WTC11 (cell line): ENCODE measurements at regions not wholly inside any gene's neighbourhood (a gene's known extent, or its start where the extent isn't known, plus 50 kb on each side); places are given as distances from the start of the nearest gene placed in this dataset.

Source experiments
- ATAC-seq: fragments of 200-7000 bp; cut with Tn5 transposase; 2 replicates; pipeline ENCODE4 v1.10.0; 2021; ENCODE audit warnings: mild to moderate bottlenecking, moderate library complexity
- CTCF ChIA-PET: fragments of 300-600 bp; sonication (Branson Sonifier 250); formaldehyde crosslinking; loops from one replicate; lab custom pipeline; 2021; ENCODE audit warnings: antibody characterized with exemption; lab: Charles Lee
- POLR2A ChIA-PET: fragments of 350-600 bp; sonication (Branson Sonifier 250); formaldehyde crosslinking; loops from one replicate; lab custom pipeline; 2021; ENCODE audit warnings: antibody characterized with exemption; lab: Charles Lee
- DNase-seq: peaks from one replicate; pipeline ENCODE4 v3.0.0; 2021; ENCODE audit warnings: low spot score
- H3K27ac Mint-ChIP-seq: 2 replicates; pipeline ENCODE4 v1.8.0; 2021; ENCODE audit warnings: mixed read lengths
- H3K27me3 Mint-ChIP-seq: 2 replicates; pipeline ENCODE4 v1.8.0; 2021; ENCODE audit warnings: low read depth, mild to moderate bottlenecking, moderate library complexity, mixed read lengths
- H3K36me3 Mint-ChIP-seq: 2 replicates; pipeline ENCODE4 v1.8.0; 2021; ENCODE audit warnings: mixed read lengths
- H3K4me1 Mint-ChIP-seq: 2 replicates; pipeline ENCODE4 v1.8.0; 2022; ENCODE audit warnings: mixed read lengths
- H3K4me3 Mint-ChIP-seq: 2 replicates; pipeline ENCODE4 v1.8.0; 2021; ENCODE audit warnings: mild to moderate bottlenecking, moderate library complexity, mixed read lengths
- H3K9me3 Mint-ChIP-seq: 2 replicates; pipeline ENCODE4 v1.8.0; 2021; ENCODE audit warnings: mixed read lengths
- CREM ChIP-seq: sonication (generic); formaldehyde crosslinking; IDR thresholded peaks from 2 replicates; pipeline ENCODE4 v1.8.1; 2022; ENCODE audit warnings: mild to moderate bottlenecking, missing genetic modification reagents, moderate library complexity
- ESRRA ChIP-seq: sonication (generic); formaldehyde crosslinking; IDR thresholded peaks from 2 replicates; pipeline ENCODE4 v1.8.1; 2022; ENCODE audit warnings: mild to moderate bottlenecking, missing genetic modification reagents, borderline replicate concordance
- FOXJ3 ChIP-seq: sonication (generic); formaldehyde crosslinking; IDR thresholded peaks from 2 replicates; pipeline ENCODE4 v1.9.0; 2021; ENCODE audit warnings: missing genetic modification reagents, mild to moderate bottlenecking, borderline replicate concordance
- HMGA2 ChIP-seq: fragments of 250-450 bp; sonication (Bioruptor Pico); IDR thresholded peaks from 2 replicates; pipeline ENCODE4 v1.4.0; 2021; ENCODE audit warnings: mild to moderate bottlenecking, moderate library complexity
- JAZF1 ChIP-seq: fragments of 250-450 bp; sonication (Bioruptor Pico); IDR thresholded peaks from 2 replicates; pipeline ENCODE4 v1.9.0; 2021; ENCODE audit warnings: moderate library complexity, mild to moderate bottlenecking, inconsistent platforms
- NFYB ChIP-seq: sonication (generic); formaldehyde crosslinking; conservative IDR thresholded peaks from 2 replicates; pipeline ENCODE4 v1.8.0; 2022; ENCODE audit warnings: low read depth, missing genetic modification reagents
- NR3C1 ChIP-seq: sonication (generic); formaldehyde crosslinking; conservative IDR thresholded peaks from 2 replicates; pipeline ENCODE4 v1.8.1; 2023; ENCODE audit warnings: low read depth, mild to moderate bottlenecking, missing genetic modification reagents
- OVOL2 ChIP-seq: fragments of 250-450 bp; sonication (Bioruptor Pico); IDR thresholded peaks from 2 replicates; pipeline ENCODE4 v1.9.0; 2021; ENCODE audit warnings: mild to moderate bottlenecking, borderline replicate concordance
- PRRX2 ChIP-seq: fragments of 250-450 bp; sonication (Bioruptor Pico); IDR thresholded peaks from 2 replicates; pipeline ENCODE4 v1.8.0; 2021; ENCODE audit warnings: mild to moderate bottlenecking
- RELA ChIP-seq: sonication (generic); formaldehyde crosslinking; IDR thresholded peaks from 2 replicates; pipeline ENCODE4 v1.8.1; 2022; ENCODE audit warnings: missing genetic modification reagents, mild to moderate bottlenecking, borderline replicate concordance
- TP53 ChIP-seq: sonication (generic); formaldehyde crosslinking; IDR thresholded peaks from 2 replicates; pipeline ENCODE4 v1.8.1; 2023; ENCODE audit warnings: mild to moderate bottlenecking, missing genetic modification reagents
- ZNF416 ChIP-seq: fragments of 250-450 bp; sonication (Bioruptor Pico); IDR thresholded peaks from 2 replicates; pipeline ENCODE4 v1.9.0; 2021; ENCODE audit warnings: mild to moderate bottlenecking, inconsistent platforms
- TF ChIP-seq, protein P1 (sequence below): sonication (generic); formaldehyde crosslinking; IDR thresholded peaks from 2 replicates; pipeline ENCODE4 v1.8.1; 2022; ENCODE audit warnings: low read depth, missing genetic modification reagents, borderline replicate concordance
- TF ChIP-seq, protein P2 (sequence below): sonication (generic); formaldehyde crosslinking; IDR thresholded peaks from 2 replicates; pipeline ENCODE4 v1.8.0; 2022; ENCODE audit warnings: missing genetic modification reagents
- TF ChIP-seq, protein P3 (sequence below): sonication (generic); formaldehyde crosslinking; IDR thresholded peaks from 2 replicates; pipeline ENCODE4 v1.8.1; 2023; ENCODE audit warnings: mild to moderate bottlenecking, missing genetic modification reagents, borderline replicate concordance
- TF ChIP-seq, protein P4 (sequence below): fragments of 250-450 bp; sonication (Bioruptor Pico); IDR thresholded peaks from 2 replicates; pipeline ENCODE4 v1.9.0; 2021; ENCODE audit warnings: mild to moderate bottlenecking
- TF ChIP-seq, protein P5 (sequence below): sonication (generic); formaldehyde crosslinking; IDR thresholded peaks from 2 replicates; pipeline ENCODE4 v1.8.1; 2023; ENCODE audit warnings: mild to moderate bottlenecking, missing genetic modification reagents, moderate library complexity
- TF ChIP-seq, protein P6 (sequence below): sonication (generic); formaldehyde crosslinking; IDR thresholded peaks from 2 replicates; pipeline ENCODE4 v1.8.1; 2023; ENCODE audit warnings: mild to moderate bottlenecking, missing genetic modification reagents
- TF ChIP-seq, protein P7 (sequence below): sonication (generic); formaldehyde crosslinking; IDR thresholded peaks from 2 replicates; pipeline ENCODE4 v1.8.0; 2022; ENCODE audit warnings: mild to moderate bottlenecking, missing genetic modification reagents

DNA sequence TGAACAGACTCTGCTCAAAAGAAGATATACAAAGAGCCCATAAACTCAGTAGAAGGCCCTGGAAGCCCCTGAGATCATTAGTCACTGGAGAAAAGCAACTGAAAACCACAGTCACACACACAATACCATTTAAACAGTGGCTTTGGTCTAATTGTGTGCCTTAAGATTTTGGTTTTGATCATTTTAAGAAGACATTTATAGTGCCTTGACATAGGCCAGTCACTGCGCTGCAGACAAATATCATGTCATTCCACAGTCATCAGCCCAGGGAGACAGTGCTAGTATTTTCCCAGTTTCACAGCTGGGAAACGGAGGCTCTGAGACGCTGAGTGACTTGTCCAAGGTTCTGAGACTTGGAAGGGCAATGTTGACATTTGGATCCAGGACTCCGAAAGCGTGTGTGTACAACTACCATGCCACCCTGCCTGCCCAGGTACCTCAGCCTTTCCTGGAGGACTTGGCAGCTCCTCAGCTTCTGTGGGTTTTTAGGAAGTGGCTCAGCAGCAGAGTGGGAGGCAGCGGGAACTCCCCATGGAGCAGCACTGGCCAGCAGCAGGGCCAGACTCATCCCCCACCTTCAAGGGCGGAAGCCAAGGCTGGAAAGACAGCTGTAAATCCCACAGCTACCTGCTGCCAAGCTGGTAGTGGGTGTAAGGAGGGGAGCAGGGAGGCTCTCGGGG lies 173.9 kb downstream of the WDR11 start:
- Mint-ChIP-seq H3K27me3 (no peaks in the 10 kb centered on the region), H3K9me3 (peaks cover 8% of the 10 kb centered on the region; the same call in 1 of the 2 replicates), H3K4me1 (no peaks in the 10 kb centered on the region), H3K27ac (no peak overlapping the region), H3K4me3 (no peak overlapping the region), H3K36me3 (no peaks in the 10 kb centered on the region)
- POLR2A ChIA-PET = no interaction called here
- CTCF ChIA-PET = no interaction called here
- ATAC-seq (no peak), DNase-seq (no peak)
- TF ChIP-seq CREM (CRISPR knock-in tag) (no peak), NR3C1 (CRISPR knock-in tag) (no peak), FOXJ3 (CRISPR knock-in tag) (no peak), ESRRA (no peak)
- TF ChIP-seq, protein P1, sequence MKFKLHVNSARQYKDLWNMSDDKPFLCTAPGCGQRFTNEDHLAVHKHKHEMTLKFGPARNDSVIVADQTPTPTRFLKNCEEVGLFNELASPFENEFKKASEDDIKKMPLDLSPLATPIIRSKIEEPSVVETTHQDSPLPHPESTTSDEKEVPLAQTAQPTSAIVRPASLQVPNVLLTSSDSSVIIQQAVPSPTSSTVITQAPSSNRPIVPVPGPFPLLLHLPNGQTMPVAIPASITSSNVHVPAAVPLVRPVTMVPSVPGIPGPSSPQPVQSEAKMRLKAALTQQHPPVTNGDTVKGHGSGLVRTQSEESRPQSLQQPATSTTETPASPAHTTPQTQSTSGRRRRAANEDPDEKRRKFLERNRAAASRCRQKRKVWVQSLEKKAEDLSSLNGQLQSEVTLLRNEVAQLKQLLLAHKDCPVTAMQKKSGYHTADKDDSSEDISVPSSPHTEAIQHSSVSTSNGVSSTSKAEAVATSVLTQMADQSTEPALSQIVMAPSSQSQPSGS = no peak

DNA sequence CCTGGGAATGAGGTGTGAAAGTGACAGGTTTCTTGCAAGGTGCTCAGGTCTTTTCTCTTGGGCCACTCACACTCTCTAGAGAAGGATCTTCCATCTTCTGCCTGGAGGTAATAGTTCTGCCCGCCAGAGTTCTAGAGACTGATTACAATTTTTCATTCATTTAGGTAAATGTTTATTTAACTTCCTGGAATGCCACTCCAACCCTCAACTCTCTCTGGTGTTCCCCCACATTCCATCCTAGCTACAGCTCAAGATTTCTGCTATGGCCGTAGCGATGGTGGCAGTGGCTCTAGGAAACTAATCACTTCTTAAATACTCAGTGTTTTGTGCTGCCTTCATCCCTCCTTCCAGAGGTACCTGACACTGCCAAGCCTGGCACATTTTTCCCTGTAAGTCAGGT lies 174.6 kb downstream of the WDR11 start:
- H3K4me3 Mint-ChIP-seq = no peak overlapping the region
- H3K9me3 Mint-ChIP-seq = peaks cover 4% of the 10 kb centered on the region; the same call in 1 of the 2 replicates
- ATAC-seq = no peak
- ChIA-PET CTCF (no interaction called here), POLR2A (no interaction called here)
- no peaks in the 10 kb centered on the region for H3K27me3 Mint-ChIP-seq
- H3K36me3 Mint-ChIP-seq = no peaks in the 10 kb centered on the region
- no peaks in the 10 kb centered on the region for H3K4me1 Mint-ChIP-seq
- no peak for DNase-seq
- no peak overlapping the region for H3K27ac Mint-ChIP-seq
- TF ChIP-seq, protein P2, sequence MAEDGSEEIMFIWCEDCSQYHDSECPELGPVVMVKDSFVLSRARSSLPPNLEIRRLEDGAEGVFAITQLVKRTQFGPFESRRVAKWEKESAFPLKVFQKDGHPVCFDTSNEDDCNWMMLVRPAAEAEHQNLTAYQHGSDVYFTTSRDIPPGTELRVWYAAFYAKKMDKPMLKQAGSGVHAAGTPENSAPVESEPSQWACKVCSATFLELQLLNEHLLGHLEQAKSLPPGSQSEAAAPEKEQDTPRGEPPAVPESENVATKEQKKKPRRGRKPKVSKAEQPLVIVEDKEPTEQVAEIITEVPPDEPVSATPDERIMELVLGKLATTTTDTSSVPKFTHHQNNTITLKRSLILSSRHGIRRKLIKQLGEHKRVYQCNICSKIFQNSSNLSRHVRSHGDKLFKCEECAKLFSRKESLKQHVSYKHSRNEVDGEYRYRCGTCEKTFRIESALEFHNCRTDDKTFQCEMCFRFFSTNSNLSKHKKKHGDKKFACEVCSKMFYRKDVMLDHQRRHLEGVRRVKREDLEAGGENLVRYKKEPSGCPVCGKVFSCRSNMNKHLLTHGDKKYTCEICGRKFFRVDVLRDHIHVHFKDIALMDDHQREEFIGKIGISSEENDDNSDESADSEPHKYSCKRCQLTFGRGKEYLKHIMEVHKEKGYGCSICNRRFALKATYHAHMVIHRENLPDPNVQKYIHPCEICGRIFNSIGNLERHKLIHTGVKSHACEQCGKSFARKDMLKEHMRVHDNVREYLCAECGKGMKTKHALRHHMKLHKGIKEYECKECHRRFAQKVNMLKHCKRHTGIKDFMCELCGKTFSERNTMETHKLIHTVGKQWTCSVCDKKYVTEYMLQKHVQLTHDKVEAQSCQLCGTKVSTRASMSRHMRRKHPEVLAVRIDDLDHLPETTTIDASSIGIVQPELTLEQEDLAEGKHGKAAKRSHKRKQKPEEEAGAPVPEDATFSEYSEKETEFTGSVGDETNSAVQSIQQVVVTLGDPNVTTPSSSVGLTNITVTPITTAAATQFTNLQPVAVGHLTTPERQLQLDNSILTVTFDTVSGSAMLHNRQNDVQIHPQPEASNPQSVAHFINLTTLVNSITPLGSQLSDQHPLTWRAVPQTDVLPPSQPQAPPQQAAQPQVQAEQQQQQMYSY (CRISPR knock-in tag) = no peak
- TF ChIP-seq, protein P3, sequence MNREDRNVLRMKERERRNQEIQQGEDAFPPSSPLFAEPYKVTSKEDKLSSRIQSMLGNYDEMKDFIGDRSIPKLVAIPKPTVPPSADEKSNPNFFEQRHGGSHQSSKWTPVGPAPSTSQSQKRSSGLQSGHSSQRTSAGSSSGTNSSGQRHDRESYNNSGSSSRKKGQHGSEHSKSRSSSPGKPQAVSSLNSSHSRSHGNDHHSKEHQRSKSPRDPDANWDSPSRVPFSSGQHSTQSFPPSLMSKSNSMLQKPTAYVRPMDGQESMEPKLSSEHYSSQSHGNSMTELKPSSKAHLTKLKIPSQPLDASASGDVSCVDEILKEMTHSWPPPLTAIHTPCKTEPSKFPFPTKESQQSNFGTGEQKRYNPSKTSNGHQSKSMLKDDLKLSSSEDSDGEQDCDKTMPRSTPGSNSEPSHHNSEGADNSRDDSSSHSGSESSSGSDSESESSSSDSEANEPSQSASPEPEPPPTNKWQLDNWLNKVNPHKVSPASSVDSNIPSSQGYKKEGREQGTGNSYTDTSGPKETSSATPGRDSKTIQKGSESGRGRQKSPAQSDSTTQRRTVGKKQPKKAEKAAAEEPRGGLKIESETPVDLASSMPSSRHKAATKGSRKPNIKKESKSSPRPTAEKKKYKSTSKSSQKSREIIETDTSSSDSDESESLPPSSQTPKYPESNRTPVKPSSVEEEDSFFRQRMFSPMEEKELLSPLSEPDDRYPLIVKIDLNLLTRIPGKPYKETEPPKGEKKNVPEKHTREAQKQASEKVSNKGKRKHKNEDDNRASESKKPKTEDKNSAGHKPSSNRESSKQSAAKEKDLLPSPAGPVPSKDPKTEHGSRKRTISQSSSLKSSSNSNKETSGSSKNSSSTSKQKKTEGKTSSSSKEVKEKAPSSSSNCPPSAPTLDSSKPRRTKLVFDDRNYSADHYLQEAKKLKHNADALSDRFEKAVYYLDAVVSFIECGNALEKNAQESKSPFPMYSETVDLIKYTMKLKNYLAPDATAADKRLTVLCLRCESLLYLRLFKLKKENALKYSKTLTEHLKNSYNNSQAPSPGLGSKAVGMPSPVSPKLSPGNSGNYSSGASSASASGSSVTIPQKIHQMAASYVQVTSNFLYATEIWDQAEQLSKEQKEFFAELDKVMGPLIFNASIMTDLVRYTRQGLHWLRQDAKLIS (CRISPR knock-in tag) = no peak
- TF ChIP-seq, protein P4, sequence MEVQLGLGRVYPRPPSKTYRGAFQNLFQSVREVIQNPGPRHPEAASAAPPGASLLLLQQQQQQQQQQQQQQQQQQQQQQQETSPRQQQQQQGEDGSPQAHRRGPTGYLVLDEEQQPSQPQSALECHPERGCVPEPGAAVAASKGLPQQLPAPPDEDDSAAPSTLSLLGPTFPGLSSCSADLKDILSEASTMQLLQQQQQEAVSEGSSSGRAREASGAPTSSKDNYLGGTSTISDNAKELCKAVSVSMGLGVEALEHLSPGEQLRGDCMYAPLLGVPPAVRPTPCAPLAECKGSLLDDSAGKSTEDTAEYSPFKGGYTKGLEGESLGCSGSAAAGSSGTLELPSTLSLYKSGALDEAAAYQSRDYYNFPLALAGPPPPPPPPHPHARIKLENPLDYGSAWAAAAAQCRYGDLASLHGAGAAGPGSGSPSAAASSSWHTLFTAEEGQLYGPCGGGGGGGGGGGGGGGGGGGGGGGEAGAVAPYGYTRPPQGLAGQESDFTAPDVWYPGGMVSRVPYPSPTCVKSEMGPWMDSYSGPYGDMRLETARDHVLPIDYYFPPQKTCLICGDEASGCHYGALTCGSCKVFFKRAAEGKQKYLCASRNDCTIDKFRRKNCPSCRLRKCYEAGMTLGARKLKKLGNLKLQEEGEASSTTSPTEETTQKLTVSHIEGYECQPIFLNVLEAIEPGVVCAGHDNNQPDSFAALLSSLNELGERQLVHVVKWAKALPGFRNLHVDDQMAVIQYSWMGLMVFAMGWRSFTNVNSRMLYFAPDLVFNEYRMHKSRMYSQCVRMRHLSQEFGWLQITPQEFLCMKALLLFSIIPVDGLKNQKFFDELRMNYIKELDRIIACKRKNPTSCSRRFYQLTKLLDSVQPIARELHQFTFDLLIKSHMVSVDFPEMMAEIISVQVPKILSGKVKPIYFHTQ (CRISPR knock-in tag) = no peak
- TF ChIP-seq TP53 (CRISPR knock-in tag) = no peak
- TF ChIP-seq HMGA2 (CRISPR knock-in tag) = no peak
- no peak for TF ChIP-seq OVOL2 (CRISPR knock-in tag)
- TF ChIP-seq ZNF416 = no peak
- no peak for TF ChIP-seq RELA
- TF ChIP-seq, protein P5, sequence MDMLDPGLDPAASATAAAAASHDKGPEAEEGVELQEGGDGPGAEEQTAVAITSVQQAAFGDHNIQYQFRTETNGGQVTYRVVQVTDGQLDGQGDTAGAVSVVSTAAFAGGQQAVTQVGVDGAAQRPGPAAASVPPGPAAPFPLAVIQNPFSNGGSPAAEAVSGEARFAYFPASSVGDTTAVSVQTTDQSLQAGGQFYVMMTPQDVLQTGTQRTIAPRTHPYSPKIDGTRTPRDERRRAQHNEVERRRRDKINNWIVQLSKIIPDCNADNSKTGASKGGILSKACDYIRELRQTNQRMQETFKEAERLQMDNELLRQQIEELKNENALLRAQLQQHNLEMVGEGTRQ (CRISPR knock-in tag) = no peak
- TF ChIP-seq PRRX2 (CRISPR knock-in tag) = no peak
- TF ChIP-seq, protein P6, sequence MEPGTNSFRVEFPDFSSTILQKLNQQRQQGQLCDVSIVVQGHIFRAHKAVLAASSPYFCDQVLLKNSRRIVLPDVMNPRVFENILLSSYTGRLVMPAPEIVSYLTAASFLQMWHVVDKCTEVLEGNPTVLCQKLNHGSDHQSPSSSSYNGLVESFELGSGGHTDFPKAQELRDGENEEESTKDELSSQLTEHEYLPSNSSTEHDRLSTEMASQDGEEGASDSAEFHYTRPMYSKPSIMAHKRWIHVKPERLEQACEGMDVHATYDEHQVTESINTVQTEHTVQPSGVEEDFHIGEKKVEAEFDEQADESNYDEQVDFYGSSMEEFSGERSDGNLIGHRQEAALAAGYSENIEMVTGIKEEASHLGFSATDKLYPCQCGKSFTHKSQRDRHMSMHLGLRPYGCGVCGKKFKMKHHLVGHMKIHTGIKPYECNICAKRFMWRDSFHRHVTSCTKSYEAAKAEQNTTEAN (CRISPR knock-in tag) = no peak
- TF ChIP-seq, protein P7, sequence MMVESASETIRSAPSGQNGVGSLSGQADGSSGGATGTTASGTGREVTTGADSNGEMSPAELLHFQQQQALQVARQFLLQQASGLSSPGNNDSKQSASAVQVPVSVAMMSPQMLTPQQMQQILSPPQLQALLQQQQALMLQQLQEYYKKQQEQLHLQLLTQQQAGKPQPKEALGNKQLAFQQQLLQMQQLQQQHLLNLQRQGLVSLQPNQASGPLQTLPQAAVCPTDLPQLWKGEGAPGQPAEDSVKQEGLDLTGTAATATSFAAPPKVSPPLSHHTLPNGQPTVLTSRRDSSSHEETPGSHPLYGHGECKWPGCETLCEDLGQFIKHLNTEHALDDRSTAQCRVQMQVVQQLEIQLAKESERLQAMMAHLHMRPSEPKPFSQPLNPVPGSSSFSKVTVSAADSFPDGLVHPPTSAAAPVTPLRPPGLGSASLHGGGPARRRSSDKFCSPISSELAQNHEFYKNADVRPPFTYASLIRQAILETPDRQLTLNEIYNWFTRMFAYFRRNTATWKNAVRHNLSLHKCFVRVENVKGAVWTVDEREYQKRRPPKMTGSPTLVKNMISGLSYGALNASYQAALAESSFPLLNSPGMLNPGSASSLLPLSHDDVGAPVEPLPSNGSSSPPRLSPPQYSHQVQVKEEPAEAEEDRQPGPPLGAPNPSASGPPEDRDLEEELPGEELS (CRISPR knock-in tag) = no peak
- TF ChIP-seq NFYB = no peak
- TF ChIP-seq JAZF1 (CRISPR knock-in tag) = no peak
